SHP77 treated with DMSO at 0.1 percent for 48 hours (cell line): ENCODE measurements at regions not wholly inside any gene's neighbourhood (a gene's known extent, or its start where the extent isn't known, plus 50 kb on each side); places are given as distances from the start of the nearest gene placed in this dataset.

Experiments used
- DNase-seq: peaks from one replicate; lab custom pipeline; 2025; lab: John Stamatoyannopoulos, UW

GRCh38 chr11:45436966-45437365 lies 150.8 kb upstream of the SYT13 start:
- DNase-seq: no peak

- DNase-seq: no peak
These were observed 150.0 kb upstream of the SYT13 start for GRCh38 chr11:45436118-45436517.

GRCh38 chr11:45435706-45436105 lies 149.6 kb upstream of the SYT13 start:
- no peak for DNase-seq

- no peak for DNase-seq
These were observed 146.8 kb upstream of the SYT13 start for GRCh38 chr11:45432910-45433309.

- no peak for DNase-seq
These were observed 146.0 kb upstream of the SYT13 start for GRCh38 chr11:45432100-45432499.

GRCh38 chr11:45431046-45432018 lies 145.2 kb upstream of the SYT13 start:
- DNase-seq: no peak

GRCh38 chr11:45430361-45430760 lies 144.2 kb upstream of the SYT13 start:
- no peak for DNase-seq

GRCh38 chr11:45429719-45430118 lies 143.6 kb upstream of the SYT13 start:
- no peak for DNase-seq

- DNase-seq: no peak
These were observed 142.5 kb upstream of the SYT13 start for GRCh38 chr11:45428541-45429230.

- no peak for DNase-seq
These were observed 142.0 kb upstream of the SYT13 start for GRCh38 chr11:45428116-45428515.

GRCh38 chr11:45424411-45425180 lies 138.5 kb upstream of the SYT13 start:
- DNase-seq: no peak

- DNase-seq: no peak
These were observed 137.5 kb upstream of the SYT13 start for GRCh38 chr11:45423475-45424120.

- no peak for DNase-seq
These were observed 136.9 kb upstream of the SYT13 start for GRCh38 chr11:45423036-45423435.

GRCh38 chr11:45414088-45414487 lies 127.9 kb upstream of the SYT13 start:
- no peak for DNase-seq

- DNase-seq: no peak
These were observed 127.2 kb upstream of the SYT13 start for GRCh38 chr11:45413156-45413858.

- no peak for DNase-seq
These were observed 126.4 kb upstream of the SYT13 start for GRCh38 chr11:45412521-45412920.

- no peak for DNase-seq
These were observed 125.9 kb upstream of the SYT13 start for GRCh38 chr11:45412051-45412471.

- DNase-seq: no peak
These were observed 125.2 kb upstream of the SYT13 start for GRCh38 chr11:45411228-45411946.

- no peak for DNase-seq
These were observed 124.5 kb upstream of the SYT13 start for GRCh38 chr11:45410391-45411227.

- DNase-seq: no peak
These were observed 123.4 kb upstream of the SYT13 start for GRCh38 chr11:45409587-45409986.
